NB4 (cell line): ENCODE measurements at regions not wholly inside any gene's neighbourhood (a gene's known extent, or its start where the extent isn't known, plus 50 kb on each side); places are given as distances from the start of the nearest gene placed in this dataset.

Experiments
- MYC ChIP-seq: IDR thresholded peaks from 2 replicates; pipeline ENCODE4 v1.6.1; 2011; ENCODE audit warnings: low read depth, low read length
- POLR2A ChIP-seq: IDR thresholded peaks from 2 replicates; pipeline ENCODE4 v1.6.1; 2011; ENCODE audit warnings: mild to moderate bottlenecking; ENCODE audit not compliant: insufficient read length; ENCODE audit errors: extremely low read depth
- TF ChIP-seq, protein P1 (sequence below): IDR thresholded peaks from one replicate; pipeline ENCODE4 v1.5.1; 2012; ENCODE audit warnings: low read depth, low read length
- TF ChIP-seq, protein P2 (sequence below): IDR thresholded peaks from 2 replicates; pipeline ENCODE4 v1.6.1; 2011; ENCODE audit warnings: low read depth, low read length

DNA sequence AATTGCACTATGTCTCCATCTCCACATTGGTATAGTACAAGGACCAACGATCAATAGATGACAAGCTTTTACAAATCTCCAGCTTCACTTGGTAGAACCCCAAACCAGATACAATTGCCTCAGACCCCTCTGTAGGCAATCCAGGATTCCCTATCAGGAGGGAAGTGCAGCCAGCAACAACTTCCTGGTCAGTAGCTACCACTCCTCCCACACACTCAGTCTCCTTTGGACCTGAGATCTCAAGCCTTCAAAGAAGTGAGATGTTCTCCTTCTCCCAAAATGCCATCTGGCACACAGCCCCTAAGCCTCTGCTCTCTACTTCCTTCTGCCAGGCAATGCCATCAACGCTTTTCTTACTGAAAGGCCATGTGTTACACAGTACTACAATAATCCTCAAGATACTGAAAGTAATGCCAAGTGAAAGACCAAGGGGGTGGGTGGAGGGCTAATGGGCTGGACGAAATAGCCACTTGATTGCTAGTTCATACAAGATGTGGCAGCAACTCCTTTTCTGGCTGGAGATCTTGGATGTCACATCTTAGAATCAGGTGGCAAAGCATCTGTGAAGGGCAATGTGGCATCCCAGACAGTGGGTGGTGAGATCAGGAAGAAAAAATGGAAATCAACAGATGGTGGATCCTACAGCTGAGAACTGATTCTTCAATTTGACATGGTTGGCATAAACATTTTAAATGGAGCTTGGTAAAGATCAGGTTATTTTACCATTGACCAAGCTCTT lies 75.3 kb upstream of the ACP3 start:
- TF ChIP-seq, protein P1, sequence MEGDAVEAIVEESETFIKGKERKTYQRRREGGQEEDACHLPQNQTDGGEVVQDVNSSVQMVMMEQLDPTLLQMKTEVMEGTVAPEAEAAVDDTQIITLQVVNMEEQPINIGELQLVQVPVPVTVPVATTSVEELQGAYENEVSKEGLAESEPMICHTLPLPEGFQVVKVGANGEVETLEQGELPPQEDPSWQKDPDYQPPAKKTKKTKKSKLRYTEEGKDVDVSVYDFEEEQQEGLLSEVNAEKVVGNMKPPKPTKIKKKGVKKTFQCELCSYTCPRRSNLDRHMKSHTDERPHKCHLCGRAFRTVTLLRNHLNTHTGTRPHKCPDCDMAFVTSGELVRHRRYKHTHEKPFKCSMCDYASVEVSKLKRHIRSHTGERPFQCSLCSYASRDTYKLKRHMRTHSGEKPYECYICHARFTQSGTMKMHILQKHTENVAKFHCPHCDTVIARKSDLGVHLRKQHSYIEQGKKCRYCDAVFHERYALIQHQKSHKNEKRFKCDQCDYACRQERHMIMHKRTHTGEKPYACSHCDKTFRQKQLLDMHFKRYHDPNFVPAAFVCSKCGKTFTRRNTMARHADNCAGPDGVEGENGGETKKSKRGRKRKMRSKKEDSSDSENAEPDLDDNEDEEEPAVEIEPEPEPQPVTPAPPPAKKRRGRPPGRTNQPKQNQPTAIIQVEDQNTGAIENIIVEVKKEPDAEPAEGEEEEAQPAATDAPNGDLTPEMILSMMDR, result no peak
- TF ChIP-seq, protein P2, sequence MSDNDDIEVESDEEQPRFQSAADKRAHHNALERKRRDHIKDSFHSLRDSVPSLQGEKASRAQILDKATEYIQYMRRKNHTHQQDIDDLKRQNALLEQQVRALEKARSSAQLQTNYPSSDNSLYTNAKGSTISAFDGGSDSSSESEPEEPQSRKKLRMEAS, result no peak
- TF ChIP-seq POLR2A, result no peak
- no peak for TF ChIP-seq MYC
